HG02884 (cell line): ENCODE measurements at regions not wholly inside any gene's neighbourhood (a gene's known extent, or its start where the extent isn't known, plus 50 kb on each side); places are given as distances from the start of the nearest gene placed in this dataset.

Source experiments
- ATAC-seq: cut with Tn5 transposase; IDR thresholded peaks from one replicate; pipeline ENCODE4 v1.9.1; 2021; ENCODE audit warnings: mild to moderate bottlenecking, moderate library complexity; ENCODE audit not compliant: unreplicated experiment

DNA sequence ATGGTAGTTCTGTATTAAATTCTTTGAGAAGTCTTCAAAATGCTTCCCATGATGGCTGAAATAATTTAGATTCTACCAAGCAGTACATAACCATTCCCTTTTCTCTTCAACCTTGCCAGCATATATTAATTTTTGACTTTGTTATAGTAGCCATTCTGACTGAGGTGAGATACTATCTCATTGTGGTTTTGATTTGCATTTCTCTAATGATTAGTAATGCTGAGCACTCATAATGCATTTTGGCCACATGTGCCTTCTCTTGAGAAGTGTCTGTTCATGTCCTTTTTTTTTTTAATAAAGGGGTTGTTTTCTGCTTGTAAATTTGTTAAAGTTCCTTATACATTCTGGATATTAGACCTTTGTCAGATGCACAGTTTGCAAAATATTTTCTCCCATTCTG lies 173.9 kb downstream of the CALCRL start:
- no peak for ATAC-seq

DNA sequence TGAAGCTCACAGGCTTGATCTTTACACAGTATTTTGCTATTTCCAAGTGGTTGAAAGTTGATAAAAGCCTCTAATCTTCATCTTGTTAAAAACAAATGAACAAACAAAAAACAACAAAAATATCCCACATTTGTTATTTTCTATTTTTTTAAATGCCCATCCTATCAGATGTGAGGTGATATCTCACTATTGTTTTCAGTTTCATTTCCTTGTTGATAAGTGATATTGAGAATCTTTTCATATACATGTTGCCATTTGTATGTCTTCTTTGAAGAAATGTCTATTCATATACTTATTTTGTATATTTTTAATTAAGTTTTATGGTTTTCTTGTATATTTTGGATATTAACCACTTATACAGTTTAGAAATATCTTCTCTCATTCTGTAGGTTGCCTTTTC lies 175.8 kb downstream of the CALCRL start:
- no peak for ATAC-seq

DNA sequence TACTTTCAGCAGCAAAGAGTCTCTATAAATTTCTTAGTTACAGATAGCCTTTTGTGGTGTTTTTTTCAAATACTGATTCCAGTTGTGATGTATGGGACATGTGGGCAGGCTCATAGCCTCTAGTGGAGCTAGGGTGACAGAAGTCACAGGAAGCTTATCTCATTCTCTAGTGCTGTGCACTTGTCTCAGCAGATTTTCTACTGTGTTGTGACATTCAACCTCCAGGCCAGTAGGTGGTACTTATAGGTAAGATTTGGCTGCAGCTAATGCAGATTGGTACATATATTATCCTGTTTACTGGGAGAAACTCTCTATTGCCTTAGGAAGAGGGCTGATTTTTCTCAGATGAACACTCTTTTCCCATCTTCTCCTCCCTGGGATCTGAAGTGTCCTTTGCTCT lies 176.2 kb downstream of the CALCRL start:
- no peak for ATAC-seq

- ATAC-seq: no peak
Observed at GRCh38 chr2:187266645-187267044, 181.4 kb downstream of the CALCRL start.

DNA sequence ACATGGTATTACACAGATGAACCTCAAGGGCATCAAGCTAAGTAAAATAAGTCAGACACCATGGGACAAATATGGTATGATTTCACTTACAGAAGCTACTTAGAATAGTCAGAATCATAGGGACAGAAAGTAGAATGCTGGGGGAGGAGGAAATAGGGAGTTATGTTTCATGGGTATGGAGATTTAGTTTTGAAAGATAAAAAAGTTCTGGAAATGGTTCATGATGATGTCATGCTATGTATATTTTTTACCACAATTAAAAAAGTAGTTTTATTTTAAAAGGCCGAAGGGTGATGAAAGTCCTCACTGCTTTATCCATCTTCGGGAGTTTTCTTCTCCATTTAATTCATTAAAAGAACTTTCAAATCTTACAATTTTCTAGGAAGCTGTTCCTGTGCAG lies 181.9 kb downstream of the CALCRL start:
- no peak for ATAC-seq

GRCh38 chr2:187264612-187265011 lies 183.4 kb downstream of the CALCRL start:
- ATAC-seq: no peak

DNA sequence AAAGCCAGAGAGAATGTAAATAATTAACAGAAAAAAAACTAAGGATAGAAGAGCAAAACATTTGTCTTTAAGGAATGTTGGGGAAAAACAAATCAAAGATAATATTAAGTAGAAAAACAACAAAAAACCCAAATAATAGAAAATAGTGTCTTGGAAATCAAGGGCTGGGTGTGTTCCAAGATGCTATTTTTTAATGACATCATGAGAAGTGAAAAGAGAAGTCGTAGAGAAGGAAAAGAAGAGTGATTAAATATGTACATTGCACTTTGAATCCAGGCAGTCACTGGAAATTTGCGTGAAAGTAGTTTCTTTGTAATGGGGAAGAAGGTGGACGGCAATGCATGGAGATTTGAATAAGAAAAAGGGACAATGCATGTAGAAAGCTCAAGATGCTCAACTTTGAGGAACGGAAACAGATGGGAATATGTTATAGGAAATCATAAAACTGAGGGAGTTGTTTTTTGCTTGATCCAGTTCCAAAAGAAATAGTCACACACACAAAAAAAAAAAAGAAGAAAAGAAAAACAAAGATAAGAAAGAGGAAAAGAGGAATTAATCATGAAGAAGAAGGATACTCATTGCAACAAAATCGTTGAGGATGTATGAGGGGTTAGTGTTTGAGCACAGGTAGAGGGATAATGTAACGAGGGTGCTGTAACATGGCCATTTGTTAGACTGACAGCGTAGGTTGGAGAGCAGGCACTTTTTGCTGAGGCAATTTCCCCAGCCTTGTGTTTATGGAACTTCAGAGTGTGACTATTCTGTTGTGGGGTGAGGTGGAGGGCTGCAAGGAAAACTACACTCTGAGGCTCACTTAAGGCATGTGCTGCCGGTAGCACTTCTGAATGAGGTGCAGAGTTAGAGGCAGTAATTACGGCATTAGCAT lies 184.1 kb downstream of the CALCRL start:
- no peak for ATAC-seq

DNA sequence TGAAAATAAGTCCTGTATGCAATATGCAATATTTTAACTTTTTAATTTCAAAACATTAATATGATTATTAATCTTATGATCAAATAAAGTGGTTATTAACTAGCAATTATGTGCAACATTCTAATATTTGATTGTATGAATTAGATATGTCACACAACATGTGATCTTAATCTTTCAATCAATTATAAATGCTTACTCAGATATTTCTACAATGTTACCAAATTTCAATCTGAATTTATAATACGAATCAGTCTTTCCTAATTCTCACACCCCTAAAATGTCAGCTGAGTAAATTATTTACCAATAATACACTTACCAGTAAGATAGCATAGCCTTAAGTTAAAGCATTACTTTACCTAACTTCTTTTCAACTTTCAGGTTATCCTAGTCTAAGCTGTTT lies 186.3 kb downstream of the CALCRL start:
- ATAC-seq: no peak

DNA sequence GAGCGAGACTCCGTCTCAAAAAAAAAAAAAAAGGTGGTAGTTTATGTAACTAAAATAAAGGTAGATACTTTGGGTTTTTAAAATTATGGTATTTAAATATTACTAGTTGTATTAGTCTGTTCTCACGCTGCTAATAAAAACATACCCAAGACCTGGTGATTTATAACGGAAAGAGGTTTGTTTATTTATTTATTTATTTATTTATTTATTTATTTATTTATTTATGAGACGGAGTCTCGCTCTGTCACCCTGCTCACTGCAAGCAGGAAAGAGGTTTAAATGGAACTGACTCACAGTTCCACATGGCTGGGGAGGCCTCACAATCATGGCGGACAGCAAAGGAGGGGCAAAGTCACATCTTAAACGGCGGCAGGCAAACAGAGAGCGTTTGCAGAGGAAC lies 196.0 kb downstream of the CALCRL start:
- no peak for ATAC-seq

GRCh38 chr2:187250137-187250536 lies 197.9 kb downstream of the CALCRL start:
- no peak for ATAC-seq

- ATAC-seq: no peak
Observed at GRCh38 chr2:187233811-187234210, 214.2 kb downstream of the CALCRL start.

DNA sequence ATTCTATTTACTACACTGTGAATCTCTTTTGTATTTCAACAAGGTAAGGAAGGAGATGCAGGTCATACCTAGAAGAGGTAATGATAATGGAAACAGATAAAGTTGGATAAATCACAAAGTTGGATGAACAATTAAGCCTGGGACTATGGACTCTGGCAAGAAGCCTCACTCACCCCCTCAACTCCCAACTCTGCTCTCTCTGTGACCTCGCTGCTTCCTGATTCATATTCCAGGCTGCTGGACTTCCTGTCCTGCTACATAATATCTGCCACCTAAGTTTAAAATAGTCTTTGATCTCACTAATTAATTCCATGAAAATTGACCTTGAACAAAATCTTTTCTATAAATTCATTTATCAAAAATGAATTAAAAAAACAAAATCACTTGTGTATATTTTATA lies 215.3 kb downstream of the CALCRL start:
- ATAC-seq: no peak

- no peak for ATAC-seq
Observed at GRCh38 chr2:187230088-187230487, 218.0 kb downstream of the CALCRL start.

DNA sequence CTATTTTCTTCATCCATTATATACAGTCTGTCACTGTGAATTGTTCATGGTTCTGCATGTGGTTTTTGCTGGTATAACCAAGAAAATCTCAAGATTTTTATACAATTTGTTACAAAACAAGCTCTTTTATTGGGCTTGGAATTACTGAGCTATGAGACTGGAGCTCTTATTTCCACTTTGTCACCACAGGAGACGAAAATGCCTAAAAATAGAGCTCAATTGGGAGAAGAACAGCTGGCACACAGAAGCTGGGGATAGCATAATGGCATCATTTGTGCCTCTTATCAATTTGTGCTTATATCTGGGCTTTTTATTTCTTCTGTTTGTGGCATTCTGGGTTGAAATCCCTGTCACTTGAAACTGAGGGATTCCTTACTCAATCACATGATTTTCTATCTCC lies 219.1 kb downstream of the CALCRL start:
- no peak for ATAC-seq

DNA sequence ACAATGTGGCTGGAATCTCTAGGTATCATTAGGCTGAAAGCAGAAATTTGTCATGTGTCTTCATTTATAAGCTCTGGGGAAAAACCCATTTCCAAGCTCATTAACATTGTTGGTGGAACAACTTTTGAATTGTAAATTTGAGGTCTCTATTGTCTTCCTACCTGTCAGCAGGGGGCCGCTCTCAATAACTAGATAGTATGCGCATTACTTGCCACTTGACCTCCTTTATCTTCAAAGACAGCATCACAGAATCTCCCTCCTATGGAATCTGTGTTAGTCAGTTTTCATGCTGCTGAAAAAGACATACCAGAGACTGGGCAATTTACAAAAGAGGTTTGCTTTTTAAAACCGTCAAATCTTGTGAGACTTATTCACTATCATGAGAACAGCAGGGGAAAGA lies 223.1 kb downstream of the CALCRL start:
- ATAC-seq: no peak

DNA sequence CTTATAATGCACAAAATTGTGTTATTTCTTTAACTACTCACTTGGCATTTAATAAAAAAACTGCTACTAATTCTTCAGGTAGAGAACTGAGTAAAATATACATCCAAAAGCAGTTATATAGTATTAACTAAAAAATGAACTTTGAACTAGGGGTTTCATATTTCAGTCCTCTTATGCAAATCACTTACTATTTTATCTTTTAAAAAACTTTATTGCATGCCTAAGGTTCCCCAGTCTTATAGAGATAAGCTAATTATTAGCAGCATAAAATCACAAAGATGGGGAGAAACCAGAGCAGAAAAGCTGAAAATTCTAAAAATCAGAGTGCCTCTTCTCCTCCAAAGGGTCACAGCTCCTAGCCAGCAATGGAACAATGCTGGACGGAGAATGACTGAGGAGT lies 228.0 kb downstream of the CALCRL start:
- ATAC-seq: no peak

GRCh38 chr2:187215532-187216240 lies 232.4 kb downstream of the CALCRL start:
- no peak for ATAC-seq

DNA sequence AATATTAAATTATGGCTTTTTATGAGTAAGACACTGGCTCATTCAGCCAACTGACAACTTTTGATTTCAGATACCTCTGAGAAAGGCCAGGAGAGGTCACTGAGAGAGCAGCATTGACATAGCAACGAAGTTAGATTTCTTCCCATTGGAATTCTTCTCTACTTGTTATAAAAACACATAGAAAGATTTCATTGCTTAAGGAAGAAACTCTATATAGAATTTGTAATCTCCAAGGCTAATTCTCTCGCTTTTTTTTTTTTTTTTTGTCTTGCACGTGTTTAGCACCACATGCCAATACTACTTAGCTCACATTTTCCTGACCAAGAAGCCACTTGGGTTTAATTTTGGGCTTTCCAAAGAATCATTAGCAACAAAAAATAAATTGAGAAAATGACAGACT lies 233.7 kb downstream of the CALCRL start:
- no peak for ATAC-seq

- no peak for ATAC-seq
Observed at GRCh38 chr2:187213798-187214197, 234.3 kb downstream of the CALCRL start.

DNA sequence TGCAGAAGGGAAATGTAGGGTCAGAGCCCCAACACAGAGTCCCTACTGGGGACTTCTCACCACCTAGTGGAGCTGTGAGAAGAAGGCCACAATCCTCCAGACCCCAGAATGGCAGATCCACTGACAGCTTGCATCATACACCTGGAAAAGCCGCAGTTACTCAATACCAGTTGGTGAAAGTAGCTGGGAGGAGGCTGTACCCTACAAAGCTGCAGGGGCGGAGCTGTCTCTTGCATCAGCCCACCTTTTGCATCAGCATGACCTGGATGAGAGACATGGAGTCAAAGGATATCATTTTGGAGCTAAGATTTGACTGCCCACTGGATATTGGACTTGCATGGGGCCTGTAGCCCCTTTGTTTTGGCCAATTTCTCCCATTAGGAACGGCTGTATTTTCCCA lies 237.3 kb downstream of the CALCRL start:
- ATAC-seq: no peak

- ATAC-seq: no peak
Observed at GRCh38 chr2:187208199-187208785, 239.8 kb downstream of the CALCRL start.

GRCh38 chr2:187207126-187207525 lies 240.9 kb downstream of the CALCRL start:
- ATAC-seq: no peak
